Psoas muscle (tissue), 7 donors: ENCODE measurements at regions not wholly inside any gene's neighbourhood (a gene's known extent, or its start where the extent isn't known, plus 50 kb on each side); places are given as distances from the start of the nearest gene placed in this dataset.
A peak's percentile ranks its signal among the peaks of the same experiment; 100 is the strongest.
"Not testable (repeated sequence)": the region's sequence is repeated elsewhere in the genome, so short reads cannot be mapped to it uniquely, and the experiment has no call there.

ENCODE experiments used
- ATAC-seq, 4 donors: fragments of 200-7000 bp; cut with Tn5 transposase; one replicate each; pipeline ENCODE4 v1.9.1; 2020; ENCODE audit warnings: moderate library complexity in 3 of 4, mild to moderate bottlenecking in 2 of 4
- DNase-seq, 2 donors: peaks; one replicate each; pipeline ENCODE4 v3.0.0-alpha.2; 2020
- H3K27ac ChIP-seq: fragments of 200-600 bp; one replicate; pipeline ENCODE4 v1.8.0; 2022
- H3K27me3 ChIP-seq, 3 donors: fragments of 200-600 bp in 1 of 3; one replicate each; pipeline versions ENCODE4 v1.6.1 to v1.8.0; 2013 to 2022; ENCODE audit warnings: low read length in 2 of 3, mild to moderate bottlenecking in 2 of 3, moderate library complexity in 1 of 3; ENCODE audit not compliant: insufficient read depth in 3 of 3
- H3K36me3 ChIP-seq, 2 donors: fragments of 200-600 bp in 1 of 2; one replicate each; pipeline versions ENCODE4 v1.6.1 to v1.8.0; 2013 to 2022; ENCODE audit warnings: low read depth in 1 of 2, mild to moderate bottlenecking in 1 of 2, moderate library complexity in 1 of 2; ENCODE audit not compliant: insufficient read depth in 1 of 2
- H3K4me1 ChIP-seq: fragments of 200-600 bp; one replicate; pipeline ENCODE4 v1.8.0; 2022
- H3K4me3 ChIP-seq: fragments of 200-600 bp; one replicate; pipeline ENCODE4 v1.8.0; 2022; ENCODE audit warnings: mild to moderate bottlenecking
- H3K9me3 ChIP-seq: fragments of 200-600 bp; one replicate; pipeline ENCODE4 v1.8.0; 2022
- WGBS, 3 donors: extraction: QIAGEN DNeasy Blood & Tissue Kit; methylation state at CpG; one replicate each; pipeline versions ENCODE4 v1.1.6 to v1.1.7; 2013; 5-methylcytosine and 5-hydroxymethylcytosine counted together
- intact Hi-C, 2 donors: fragments of 100-400 bp; cut with DNase I; formaldehyde crosslinking; loops; one replicate each; pipeline versions ENCODE4 v1.11.0 to v1.14.2; 2022
- donor health status: healthy with polysubstance abuse.
- donor health status: DM: no; HTN: no; CAD: no; lungs with moderate emphysema.
- donor health status: Bipolar disorder and iron deficiency.
- donor health status: healthy.
- donor health status: DM: yes; HTN: yes; CAD: no.
- donor health status: DM: no; HTN: no; CAD: no.
- donor health status: DM: yes; HTN: yes; CAD: no.

DNA sequence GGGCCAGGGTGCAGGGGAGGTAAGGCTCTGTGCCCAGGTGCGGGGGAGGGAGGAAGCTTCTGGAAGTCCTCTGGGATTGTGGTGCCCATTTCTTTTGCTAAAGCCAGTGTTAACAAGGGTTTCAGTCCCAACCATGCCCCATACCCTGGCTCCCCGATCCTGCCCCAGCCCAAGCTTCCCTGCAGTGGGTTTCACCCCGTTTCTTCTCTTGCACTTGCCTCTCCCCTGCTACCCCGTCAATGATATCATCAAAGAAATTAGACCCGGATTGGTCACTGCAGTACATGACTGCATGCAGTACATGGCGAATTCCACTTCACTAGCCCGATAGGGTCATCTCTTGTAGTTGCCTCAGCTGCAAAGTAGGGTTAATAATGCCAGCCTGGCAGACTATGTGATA, 174.0 kb downstream of the BCL2L11 start:
- H3K4me1 ChIP-seq, ATAC-seq, H3K36me3 ChIP-seq, intact Hi-C loops, DNase-seq, H3K4me3 ChIP-seq, H3K9me3 ChIP-seq, H3K27ac ChIP-seq, H3K27me3 ChIP-seq: not testable (repeated sequence)
- WGBS, 3 donors, result 85 to 100% (median 91%) methylated on average over 2 to 4 of the region's 7 CpGs

DNA sequence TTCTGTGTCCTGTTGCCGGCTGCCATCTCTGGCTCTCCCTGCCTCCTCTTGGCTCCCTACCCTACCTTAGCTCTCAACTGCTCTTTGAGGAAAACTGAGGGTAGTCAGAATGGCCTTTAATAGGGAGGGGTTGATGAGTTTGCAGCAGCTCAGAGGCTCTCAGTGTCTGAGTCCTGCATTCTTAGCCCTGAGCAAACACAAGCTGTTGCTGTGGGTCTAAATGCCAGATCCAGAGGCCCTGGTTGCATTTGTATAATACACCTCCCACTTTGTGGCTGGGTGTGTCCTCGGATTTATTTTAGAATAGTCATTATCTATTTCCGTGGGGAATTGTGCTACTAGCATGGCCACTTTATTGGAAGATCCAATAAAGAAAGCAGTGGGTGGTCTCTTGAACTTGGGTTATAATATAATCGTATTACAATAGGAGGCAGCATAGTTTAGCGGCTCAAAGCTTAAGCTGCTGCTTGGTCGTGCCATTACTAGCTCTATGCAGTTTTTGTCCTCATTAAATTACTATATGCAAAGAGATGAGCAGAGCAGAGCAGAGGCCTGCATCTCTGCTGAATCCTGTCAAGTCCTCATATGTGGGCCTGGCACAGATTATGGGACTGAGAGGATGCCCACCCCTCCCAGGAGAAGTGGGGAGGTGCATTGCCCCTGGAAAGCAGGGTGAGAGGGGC, 175.5 kb downstream of the BCL2L11 start:
- not testable (repeated sequence) for ATAC-seq

DNA sequence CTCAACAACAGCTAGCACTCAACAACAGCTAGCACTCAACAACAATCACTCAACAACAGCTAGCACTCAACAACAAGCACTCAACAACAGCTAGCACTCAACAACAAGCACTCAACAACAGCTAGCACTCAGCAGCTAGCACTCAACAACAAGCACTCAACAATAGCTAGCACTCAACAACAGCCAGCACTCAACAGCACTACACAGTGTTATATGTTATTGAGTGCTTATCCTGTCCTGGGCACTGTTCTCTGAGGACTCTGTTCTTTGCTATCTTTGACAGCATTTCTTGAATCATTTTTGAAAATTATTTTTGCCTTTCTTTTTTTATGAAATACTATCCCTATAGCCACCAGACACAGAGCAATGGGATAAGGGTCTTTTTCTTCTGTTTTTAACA, 176.4 kb downstream of the BCL2L11 start:
- H3K4me3 ChIP-seq, ATAC-seq, H3K36me3 ChIP-seq, H3K9me3 ChIP-seq, H3K27ac ChIP-seq, DNase-seq, intact Hi-C loops, H3K27me3 ChIP-seq, H3K4me1 ChIP-seq: not testable (repeated sequence)

More for the DNA sequence above, 175.5 kb downstream of the BCL2L11 start:
- DNase-seq, intact Hi-C loops, H3K27me3 ChIP-seq, H3K4me3 ChIP-seq, H3K4me1 ChIP-seq, H3K9me3 ChIP-seq, H3K27ac ChIP-seq, H3K36me3 ChIP-seq: not testable (repeated sequence)
- WGBS, 3 donors, result 89 to 93% (median 91%) methylated on average over 5 of the region's 6 CpGs

DNA sequence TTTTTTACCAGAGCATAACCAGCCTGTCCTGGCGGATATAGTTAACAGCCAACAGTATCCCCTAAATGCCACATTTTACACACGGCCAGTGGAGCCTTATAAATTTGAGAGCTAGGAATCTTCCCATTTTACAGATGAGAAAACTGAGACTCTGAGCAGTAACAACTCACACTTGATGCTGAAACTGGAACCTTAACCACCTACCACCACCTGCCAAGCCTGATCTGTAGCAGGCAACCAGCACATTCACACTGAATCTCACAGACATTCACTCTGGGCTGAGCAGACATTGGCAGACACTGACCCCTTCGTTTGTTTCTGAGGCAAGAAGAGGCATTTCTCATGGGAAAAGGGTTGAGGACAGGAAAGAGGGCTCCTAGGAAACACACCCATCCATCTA, 178.2 kb downstream of the BCL2L11 start:
- H3K36me3 ChIP-seq, H3K27ac ChIP-seq, DNase-seq, H3K27me3 ChIP-seq, intact Hi-C loops, H3K4me1 ChIP-seq, H3K4me3 ChIP-seq, ATAC-seq, H3K9me3 ChIP-seq: not testable (repeated sequence)
- WGBS, 3 donors, result 89 to 97% (median 92%) methylated on average over 3 of the region's 3 CpGs

DNA sequence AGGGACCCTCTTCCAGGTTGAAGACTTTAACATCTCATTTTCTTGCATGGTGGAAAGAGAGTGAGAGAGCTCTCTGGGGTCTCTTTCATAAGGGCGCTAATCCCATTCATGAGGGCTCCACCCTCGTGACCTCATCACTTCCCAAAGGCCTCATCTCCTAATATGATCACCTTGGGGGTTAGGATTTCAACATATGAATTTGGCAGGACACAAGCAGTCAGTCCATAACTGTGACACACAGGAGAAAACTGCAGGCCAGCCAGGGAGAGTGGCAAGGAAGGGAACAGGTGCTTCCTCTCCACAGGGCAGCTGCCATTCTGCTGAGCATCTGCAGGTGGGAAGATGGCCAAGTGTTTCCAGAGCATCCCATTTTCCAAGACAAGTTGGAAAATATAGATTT, 178.9 kb downstream of the BCL2L11 start:
- H3K27me3 ChIP-seq, H3K4me3 ChIP-seq, H3K4me1 ChIP-seq, H3K9me3 ChIP-seq, DNase-seq, intact Hi-C loops, H3K36me3 ChIP-seq, H3K27ac ChIP-seq: not testable (repeated sequence)
- ATAC-seq, result peak in 3 of 4 donors; percentile 84 to 91 (median 87)
- 72 to 83% (median 81%) methylated on average over 2 of the region's 2 CpGs for WGBS, 3 donors

DNA sequence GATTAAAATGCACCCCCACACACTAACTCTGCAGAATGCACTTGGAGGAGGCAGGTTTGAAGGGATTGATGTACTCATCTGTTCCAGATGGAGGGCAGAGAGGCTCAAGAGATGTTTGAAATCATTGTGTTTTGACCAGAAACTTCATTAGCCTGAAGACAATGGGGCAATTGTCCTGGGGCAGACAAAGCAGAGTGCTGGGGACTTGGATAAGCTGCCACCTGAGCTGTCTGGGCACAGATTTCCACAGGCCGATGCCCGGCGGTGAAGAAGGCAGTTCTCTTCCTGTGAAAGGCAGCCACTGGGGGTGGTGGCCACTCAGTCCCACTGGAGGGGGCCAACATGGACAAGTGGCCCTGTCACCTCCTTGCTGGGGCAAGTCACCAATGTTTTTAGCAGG, 181.0 kb downstream of the BCL2L11 start:
- H3K4me3 ChIP-seq, H3K4me1 ChIP-seq, intact Hi-C loops, DNase-seq, H3K27ac ChIP-seq, H3K36me3 ChIP-seq, ATAC-seq, H3K9me3 ChIP-seq, H3K27me3 ChIP-seq: not testable (repeated sequence)
- WGBS, 3 donors, result no CpG with 5 or more reads among the region's 3 CpGs

DNA sequence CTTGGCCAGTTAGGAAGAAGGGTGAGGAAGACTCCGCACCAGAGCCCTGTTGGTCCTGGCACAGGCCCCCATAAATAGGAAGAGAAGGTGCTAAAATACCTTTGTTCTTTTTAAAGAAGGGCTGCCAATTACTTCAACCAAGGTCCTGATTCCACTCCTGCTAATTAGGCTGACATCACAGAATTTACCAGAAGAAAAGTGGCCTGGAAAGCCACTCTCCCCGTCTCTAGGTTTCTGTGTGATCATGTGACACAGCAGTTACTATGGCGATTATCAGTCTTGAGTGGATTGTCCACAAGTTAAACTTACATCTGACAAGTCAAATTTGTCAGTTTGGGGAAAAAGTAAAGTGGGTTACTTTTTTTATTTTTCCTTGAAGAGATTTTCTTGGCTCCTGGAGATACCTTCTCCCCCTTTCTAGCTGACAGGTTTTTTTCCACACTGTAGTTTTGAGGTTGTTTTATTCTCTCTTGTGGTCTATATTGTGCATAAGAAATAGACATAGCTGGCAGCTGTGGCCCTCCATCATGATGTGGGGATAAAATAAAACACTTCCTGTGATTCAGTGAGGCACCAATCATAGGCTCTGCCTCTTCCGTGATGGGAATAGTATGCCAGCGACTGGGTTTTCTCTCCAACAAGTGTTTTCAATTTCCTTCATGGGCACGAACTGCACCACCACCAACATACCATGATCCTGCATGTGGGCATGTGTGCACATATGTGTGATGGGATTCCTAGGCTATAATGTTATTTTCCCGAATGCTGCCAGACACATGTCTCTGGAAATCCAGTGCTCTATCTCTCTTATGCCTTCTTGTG, 181.9 kb downstream of the BCL2L11 start:
- H3K27me3 ChIP-seq, H3K4me3 ChIP-seq, DNase-seq, intact Hi-C loops, H3K27ac ChIP-seq, H3K36me3 ChIP-seq, H3K4me1 ChIP-seq, H3K9me3 ChIP-seq, ATAC-seq: not testable (repeated sequence)
- WGBS, 3 donors, result 74 to 80% (median 79%) methylated on average over 6 of the region's 7 CpGs

DNA sequence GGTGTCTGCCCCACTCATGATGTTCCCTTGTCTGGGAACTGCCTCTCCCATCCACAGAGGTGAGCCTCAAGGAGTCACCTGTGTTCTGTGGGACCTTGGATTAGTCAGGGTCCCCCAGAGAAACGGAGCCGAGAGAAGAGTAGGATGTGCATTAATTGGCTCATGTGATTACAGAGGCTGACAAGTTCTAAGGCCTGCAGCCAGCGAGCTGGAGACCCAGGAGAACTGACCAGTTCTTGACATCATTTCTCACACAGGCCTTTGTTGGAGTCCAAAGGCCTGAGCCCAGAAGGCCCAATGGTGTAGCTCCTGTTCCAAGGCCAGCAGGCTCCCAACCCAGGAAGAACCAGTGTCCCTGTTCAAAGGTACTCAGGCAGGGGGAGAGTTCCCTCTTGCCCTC, 186.6 kb downstream of the BCL2L11 start:
- DNase-seq, H3K4me3 ChIP-seq, ATAC-seq, H3K36me3 ChIP-seq, H3K27ac ChIP-seq, H3K4me1 ChIP-seq, H3K9me3 ChIP-seq, H3K27me3 ChIP-seq, intact Hi-C loops: not testable (repeated sequence)
- WGBS, 3 donors, result 89 to 98% (median 93%) methylated on average over 3 of the region's 3 CpGs

DNA sequence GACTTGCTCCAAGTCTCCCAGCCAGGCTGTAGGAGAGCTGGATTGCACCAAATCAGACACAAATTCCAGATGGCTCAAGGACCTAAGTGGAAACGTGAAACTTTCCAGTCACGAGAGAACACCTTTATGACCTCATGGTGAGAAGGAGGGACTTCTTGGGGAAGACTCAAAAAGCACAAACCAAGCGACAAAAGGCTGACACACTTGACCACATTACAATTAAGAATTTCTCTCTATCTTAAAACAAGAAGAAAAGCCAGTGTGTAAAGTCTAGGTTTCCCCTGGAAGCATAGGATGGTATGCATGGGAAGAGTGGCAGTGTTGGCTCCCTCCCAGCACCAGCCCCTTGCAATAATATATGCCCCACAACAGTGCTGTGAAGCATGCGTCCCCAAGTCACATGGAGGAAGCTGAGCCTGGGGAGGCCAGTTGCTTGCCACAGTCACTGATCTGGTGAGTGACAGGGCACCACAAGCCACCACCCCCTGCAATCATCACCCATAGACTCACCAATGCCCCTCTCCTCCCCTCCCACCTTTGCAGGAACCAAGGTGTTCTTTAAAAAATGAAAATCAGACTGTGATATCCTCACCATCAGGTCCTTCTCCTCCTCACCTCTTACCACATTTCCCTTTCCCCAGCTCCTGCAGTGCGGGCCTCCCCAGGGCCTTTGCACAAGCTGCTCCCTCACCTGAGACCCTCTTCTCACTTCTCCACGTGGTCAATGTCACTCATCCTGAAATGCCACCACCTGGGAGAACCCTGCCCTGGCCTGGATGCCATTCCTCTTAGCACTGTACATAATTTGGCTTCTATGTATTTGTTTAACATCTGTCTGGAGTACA, 188.7 kb downstream of the BCL2L11 start:
- H3K4me3 ChIP-seq, DNase-seq, ATAC-seq, H3K4me1 ChIP-seq, intact Hi-C loops, H3K27ac ChIP-seq, H3K36me3 ChIP-seq, H3K27me3 ChIP-seq, H3K9me3 ChIP-seq: not testable (repeated sequence)
- 80 to 90% (median 86%) methylated on average over 5 of the region's 6 CpGs for WGBS, 3 donors

DNA sequence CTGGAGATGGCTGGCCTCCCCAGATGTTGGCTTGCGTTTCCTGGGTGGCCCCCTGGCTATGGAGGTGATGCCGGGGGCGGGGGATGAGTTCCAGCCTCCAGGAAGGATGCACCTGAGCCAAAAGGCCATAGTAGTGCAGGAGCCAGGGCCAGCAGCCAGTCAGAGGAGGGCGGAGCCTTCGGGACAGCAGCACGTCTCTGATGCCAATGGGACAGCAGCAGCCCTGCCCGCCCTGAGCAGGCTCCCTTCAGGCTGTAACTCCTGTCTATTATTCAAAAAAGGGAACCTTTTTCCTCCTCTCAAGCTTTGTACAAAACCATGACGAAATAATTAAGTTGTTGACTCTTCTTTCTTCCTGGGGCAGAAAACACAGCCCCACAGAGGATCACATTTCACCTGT, 189.7 kb downstream of the BCL2L11 start:
- 48 to 49% (median 48%) methylated on average over 4 to 5 of the region's 8 CpGs for WGBS, 3 donors
- ATAC-seq, result peak in 1 of 4 donors; percentile 40
- DNase-seq, H3K36me3 ChIP-seq, H3K27ac ChIP-seq, H3K9me3 ChIP-seq, H3K4me1 ChIP-seq, H3K4me3 ChIP-seq, H3K27me3 ChIP-seq, intact Hi-C loops: not testable (repeated sequence)

DNA sequence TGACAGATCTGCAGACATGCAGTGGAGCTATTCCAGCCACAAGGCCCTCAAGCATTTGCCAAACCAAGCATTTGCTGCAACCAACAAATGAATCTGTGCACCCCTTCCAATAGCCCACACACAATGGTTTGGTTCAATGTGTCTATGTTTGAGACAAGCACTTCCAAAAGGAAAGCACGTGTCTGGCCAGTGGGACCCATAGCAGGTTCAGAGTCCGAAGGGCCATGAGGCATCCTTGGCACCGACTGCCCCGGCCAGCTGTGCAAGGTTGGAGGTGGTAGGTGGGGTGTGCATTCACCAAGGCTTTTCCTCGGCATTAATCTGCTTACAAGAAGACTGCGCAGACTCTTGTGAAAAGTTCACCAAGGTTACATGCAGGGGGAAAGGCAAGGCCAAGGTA, 190.9 kb downstream of the BCL2L11 start:
- H3K9me3 ChIP-seq, H3K36me3 ChIP-seq, H3K27ac ChIP-seq, ATAC-seq, intact Hi-C loops, H3K27me3 ChIP-seq, DNase-seq, H3K4me3 ChIP-seq, H3K4me1 ChIP-seq: not testable (repeated sequence)
- 67 to 87% methylated on average over 1 to 2 of the region's 6 CpGs; no CpG with 5 or more reads in 1 of the 3 donors for WGBS, 3 donors
